NCI-H460 (cell line): ENCODE measurements at regions not wholly inside any gene's neighbourhood (a gene's known extent, or its start where the extent isn't known, plus 50 kb on each side); places are given as distances from the start of the nearest gene placed in this dataset.
"Not testable (repeated sequence)": the region's sequence is repeated elsewhere in the genome, so short reads cannot be mapped to it uniquely, and the experiment has no call there.

ENCODE experiments used
- DNase-seq: peaks from one replicate; pipeline ENCODE4 v3.0.0-alpha.2; 2016; ENCODE audit warnings: low read depth; ENCODE audit errors: extremely low read depth

- no peak for DNase-seq
These were observed 87.0 kb downstream of the PLXNA1 start for GRCh38 chr3:127069814-127070440.

- no peak for DNase-seq
These were observed 87.9 kb downstream of the PLXNA1 start for GRCh38 chr3:127070776-127071175.

- DNase-seq: no peak
These were observed 88.7 kb downstream of the PLXNA1 start for GRCh38 chr3:127071597-127072001.

GRCh38 chr3:127072221-127072771, 89.4 kb downstream of the PLXNA1 start:
- no peak for DNase-seq

- no peak for DNase-seq
These were observed 90.3 kb downstream of the PLXNA1 start for GRCh38 chr3:127072971-127073783.

- DNase-seq: no peak
These were observed 91.3 kb downstream of the PLXNA1 start for GRCh38 chr3:127073941-127074820.

GRCh38 chr3:127074900-127075360, 92.0 kb downstream of the PLXNA1 start:
- DNase-seq: no peak

- DNase-seq: not testable (repeated sequence)
These were observed 93.5 kb downstream of the PLXNA1 start for GRCh38 chr3:127076166-127076992.

- DNase-seq: no peak
These were observed 94.2 kb downstream of the PLXNA1 start for GRCh38 chr3:127077068-127077467.

GRCh38 chr3:127077505-127078064, 94.7 kb downstream of the PLXNA1 start:
- DNase-seq: no peak

GRCh38 chr3:127078626-127079025, 95.7 kb downstream of the PLXNA1 start:
- DNase-seq: no peak

- no peak for DNase-seq
These were observed 96.3 kb downstream of the PLXNA1 start for GRCh38 chr3:127079211-127079610.

GRCh38 chr3:127081001-127081720, 98.2 kb downstream of the PLXNA1 start:
- no peak for DNase-seq

GRCh38 chr3:127082066-127082465, 99.2 kb downstream of the PLXNA1 start:
- no peak for DNase-seq

GRCh38 chr3:127083778-127084397, 101.0 kb downstream of the PLXNA1 start:
- no peak for DNase-seq

GRCh38 chr3:127084401-127084990, 101.6 kb downstream of the PLXNA1 start:
- DNase-seq: no peak

- DNase-seq: no peak
These were observed 102.7 kb downstream of the PLXNA1 start for GRCh38 chr3:127085576-127085975.

GRCh38 chr3:127086591-127086990, 103.7 kb downstream of the PLXNA1 start:
- not testable (repeated sequence) for DNase-seq
